Thyroid gland (tissue), 4 donors: ENCODE measurements at regions not wholly inside any gene's neighbourhood (a gene's known extent, or its start where the extent isn't known, plus 50 kb on each side); places are given as distances from the start of the nearest gene placed in this dataset.

Experiments used
- POLR2A ChIP-seq, 2 donors: fragments of 450-650 bp; IDR thresholded peaks; one replicate each; pipeline ENCODE4 v1.6.1; 2017; ENCODE audit warnings: antibody characterized with exemption in 2 of 2, mild to moderate bottlenecking in 2 of 2, moderate library complexity in 1 of 2
- TF ChIP-seq, protein P1 (sequence below), 6 experiments: fragments of 200-600 bp in 3 of 6; fragments of 450-650 bp in 3 of 6; sonication (generic) in 3 of 6; IDR thresholded peaks; one replicate each; pipeline ENCODE4 v1.5.1; 2016 to 2019; ENCODE audit warnings: antibody characterized with exemption in 6 of 6, mild to moderate bottlenecking in 2 of 6, inconsistent platforms in 1 of 6, moderate library complexity in 1 of 6

GRCh38 chr5:143525176-143525575 lies 121.7 kb upstream of the NR3C1 start:
- no peak for TF ChIP-seq POLR2A (IDR thresholded peaks at IDR 0.05)
- TF ChIP-seq, protein P1, sequence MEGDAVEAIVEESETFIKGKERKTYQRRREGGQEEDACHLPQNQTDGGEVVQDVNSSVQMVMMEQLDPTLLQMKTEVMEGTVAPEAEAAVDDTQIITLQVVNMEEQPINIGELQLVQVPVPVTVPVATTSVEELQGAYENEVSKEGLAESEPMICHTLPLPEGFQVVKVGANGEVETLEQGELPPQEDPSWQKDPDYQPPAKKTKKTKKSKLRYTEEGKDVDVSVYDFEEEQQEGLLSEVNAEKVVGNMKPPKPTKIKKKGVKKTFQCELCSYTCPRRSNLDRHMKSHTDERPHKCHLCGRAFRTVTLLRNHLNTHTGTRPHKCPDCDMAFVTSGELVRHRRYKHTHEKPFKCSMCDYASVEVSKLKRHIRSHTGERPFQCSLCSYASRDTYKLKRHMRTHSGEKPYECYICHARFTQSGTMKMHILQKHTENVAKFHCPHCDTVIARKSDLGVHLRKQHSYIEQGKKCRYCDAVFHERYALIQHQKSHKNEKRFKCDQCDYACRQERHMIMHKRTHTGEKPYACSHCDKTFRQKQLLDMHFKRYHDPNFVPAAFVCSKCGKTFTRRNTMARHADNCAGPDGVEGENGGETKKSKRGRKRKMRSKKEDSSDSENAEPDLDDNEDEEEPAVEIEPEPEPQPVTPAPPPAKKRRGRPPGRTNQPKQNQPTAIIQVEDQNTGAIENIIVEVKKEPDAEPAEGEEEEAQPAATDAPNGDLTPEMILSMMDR (IDR thresholded peaks at IDR 0.05), result no peak
